Endodermal cell (in vitro differentiated cells): ENCODE measurements at regions not wholly inside any gene's neighbourhood (a gene's known extent, or its start where the extent isn't known, plus 50 kb on each side); places are given as distances from the start of the nearest gene placed in this dataset.

Source experiments
- DNase-seq: peaks from one replicate; pipeline ENCODE4 v3.0.0-alpha.2; 2017
- H3K27ac ChIP-seq: 2 replicates; pipeline ENCODE4 v1.5.1; 2013; ENCODE audit warnings: mild to moderate bottlenecking, low read depth, low read length, moderate library complexity
- H3K27me3 ChIP-seq: 2 replicates; pipeline ENCODE4 v1.6.1; 2013; ENCODE audit warnings: mild to moderate bottlenecking, low read length, moderate library complexity; ENCODE audit not compliant: insufficient read depth, control insufficient read depth, poor library complexity, severe bottlenecking
- H3K36me3 ChIP-seq: 2 replicates; pipeline ENCODE4 v1.7.0; 2013; ENCODE audit warnings: mild to moderate bottlenecking, low read length, moderate library complexity; ENCODE audit not compliant: control insufficient read depth, insufficient read depth
- H3K4me1 ChIP-seq: one replicate; pipeline ENCODE4 v1.7.0; 2013; ENCODE audit warnings: low read length; ENCODE audit not compliant: control insufficient read depth, insufficient read depth
- H3K4me3 ChIP-seq: 2 replicates; pipeline ENCODE4 v1.5.1; 2013; ENCODE audit warnings: mild to moderate bottlenecking, low read length, moderate library complexity
- H3K9ac ChIP-seq: 2 replicates; pipeline ENCODE4 v1.6.1; 2013; ENCODE audit warnings: mild to moderate bottlenecking, low read length, moderate library complexity; ENCODE audit not compliant: poor library complexity, severe bottlenecking; ENCODE audit errors: extremely low read depth
- H3K9me3 ChIP-seq: 2 replicates; pipeline ENCODE4 v1.6.1; 2013; ENCODE audit warnings: mild to moderate bottlenecking, low read length, moderate library complexity; ENCODE audit not compliant: control insufficient read depth
- H3K27ac Mint-ChIP-seq: 2 replicates; pipeline ENCODE4 v1.8.0; 2020; ENCODE audit warnings: mixed read lengths
- H3K27me3 Mint-ChIP-seq: 2 replicates; pipeline ENCODE4 v1.8.0; 2021; ENCODE audit warnings: mild to moderate bottlenecking, mixed read lengths; ENCODE audit not compliant: insufficient read depth
- H3K36me3 Mint-ChIP-seq: 2 replicates; pipeline ENCODE4 v1.8.0; 2020; ENCODE audit warnings: low read depth, mixed read lengths
- H3K4me1 Mint-ChIP-seq: 2 replicates; pipeline ENCODE4 v1.8.0; 2020; ENCODE audit warnings: mixed read lengths
- H3K4me3 Mint-ChIP-seq: 2 replicates; pipeline ENCODE4 v1.8.0; 2020; ENCODE audit warnings: mild to moderate bottlenecking, moderate library complexity, mixed read lengths
- H3K9me3 Mint-ChIP-seq: 2 replicates; pipeline ENCODE4 v1.8.0; 2020; ENCODE audit warnings: mild to moderate bottlenecking, mixed read lengths
- CTCF ChIP-seq: fragments of 200-600 bp; sonication (generic); conservative IDR thresholded peaks from 2 replicates; pipeline ENCODE4 v1.5.0; 2021; ENCODE audit warnings: antibody characterized with exemption, mild to moderate bottlenecking
- WGBS, 2 experiments: methylation state at CpG; one replicate each; pipeline versions ENCODE4 v1.1.5 to v1.1.7; 2013; ENCODE audit warnings: missing lambda C conversion rate in 2 of 2, mixed read lengths in 1 of 2; ENCODE audit not compliant: insufficient coverage in 1 of 2, insufficient read length in 1 of 2; 5-methylcytosine and 5-hydroxymethylcytosine counted together

GRCh38 chr9:88791105-88791805 lies 200.0 kb upstream of the S1PR3 start:
- Histone ChIP-seq H3K27me3 (no peaks in the 10 kb centered on the region), H3K36me3 (no peaks in the 10 kb centered on the region), H3K4me1 (peaks cover 8% of the 10 kb centered on the region), H3K27ac (no peak overlapping the region), H3K9me3 (peaks cover 9% of the 10 kb centered on the region), H3K9ac (no peak overlapping the region), H3K4me3 (no peak overlapping the region)
- no peak for TF ChIP-seq CTCF
- H3K27ac Mint-ChIP-seq = no peak overlapping the region
- no peak for DNase-seq
- H3K9me3 Mint-ChIP-seq = peaks cover 3% of the 10 kb centered on the region
- peaks cover 28% of the 10 kb centered on the region for H3K4me1 Mint-ChIP-seq
- H3K27me3 Mint-ChIP-seq = no peaks in the 10 kb centered on the region
- no peak overlapping the region for H3K4me3 Mint-ChIP-seq
- H3K36me3 Mint-ChIP-seq = peaks cover 4% of the 10 kb centered on the region

- 86 to 96% methylated on average over 3 of the region's 3 CpGs for WGBS, 2 experiments
- no peaks in the 10 kb centered on the region for H3K27me3 ChIP-seq
- TF ChIP-seq CTCF = no peak
- no peak overlapping the region for H3K4me3 Mint-ChIP-seq
- H3K27ac Mint-ChIP-seq = no peak overlapping the region
- H3K4me1 ChIP-seq = peaks cover 8% of the 10 kb centered on the region
- H3K27me3 Mint-ChIP-seq = no peaks in the 10 kb centered on the region
- no peak for DNase-seq
- H3K4me3 ChIP-seq = no peak overlapping the region
- no peaks in the 10 kb centered on the region for H3K36me3 ChIP-seq
- peaks cover 21% of the 10 kb centered on the region for H3K4me1 Mint-ChIP-seq
- H3K36me3 Mint-ChIP-seq = peaks cover 9% of the 10 kb centered on the region
- H3K27ac ChIP-seq = no peak overlapping the region
- no peak overlapping the region for H3K9ac ChIP-seq
- peaks cover 13% of the 10 kb centered on the region for H3K9me3 Mint-ChIP-seq
- H3K9me3 ChIP-seq = peaks cover 21% of the 10 kb centered on the region
Observed at GRCh38 chr9:88792502-88792901, 198.8 kb upstream of the S1PR3 start.

GRCh38 chr9:88794100-88794499 lies 197.2 kb upstream of the S1PR3 start:
- Histone ChIP-seq H3K27me3 (no peaks in the 10 kb centered on the region), H3K9me3 (peaks cover 33% of the 10 kb centered on the region), H3K4me3 (no peak overlapping the region), H3K4me1 (peaks cover 8% of the 10 kb centered on the region), H3K27ac (no peak overlapping the region), H3K36me3 (no peaks in the 10 kb centered on the region), H3K9ac (no peak overlapping the region)
- no peak for TF ChIP-seq CTCF
- DNase-seq = no peak
- no peak overlapping the region for H3K27ac Mint-ChIP-seq
- 98% methylated on average over 4 of the region's 5 CpGs; no CpG with 5 or more reads in 1 of the 2 experiments for WGBS, 2 experiments
- peaks cover 10% of the 10 kb centered on the region for H3K36me3 Mint-ChIP-seq
- H3K9me3 Mint-ChIP-seq = peaks cover 17% of the 10 kb centered on the region
- no peaks in the 10 kb centered on the region for H3K27me3 Mint-ChIP-seq
- H3K4me3 Mint-ChIP-seq = no peak overlapping the region
- H3K4me1 Mint-ChIP-seq = peaks cover 15% of the 10 kb centered on the region
